ENCODE measurements at regions not wholly inside any gene's neighbourhood (a gene's known extent, or its start where the extent isn't known, plus 50 kb on each side); places are given as distances from the start of the nearest gene placed in this dataset.

- TF ChIP-seq CTCF (IDR thresholded peaks at IDR 0.05; ENCODE audit: low read depth, low read length), result no peak
- no peak for DNase-seq (ENCODE audit: extremely low read depth, low read depth)
These were observed 111.5 kb downstream of the HFE start for GRCh38 chr6:26198722-26199056.

- DNase-seq (ENCODE audit: extremely low read depth, low read depth), result peak; percentile 93
These were observed 112.0 kb downstream of the HFE start for GRCh38 chr6:26199057-26199772.

GRCh38 chr6:26199773-26200764 lies 112.8 kb downstream of the HFE start:
- TF ChIP-seq CTCF (IDR thresholded peaks at IDR 0.05; ENCODE audit: low read depth, low read length), result no peak
- no peak for DNase-seq (ENCODE audit: extremely low read depth, low read depth)

More at GRCh38 chr6:26199057-26199772, 112.0 kb downstream of the HFE start:
- no peak for TF ChIP-seq CTCF (IDR thresholded peaks at IDR 0.05; ENCODE audit: low read depth, low read length)

GRCh38 chr6:26200918-26201721 lies 113.9 kb downstream of the HFE start:
- no peak for TF ChIP-seq CTCF (IDR thresholded peaks at IDR 0.05; ENCODE audit: low read depth, low read length)
- DNase-seq (ENCODE audit: extremely low read depth, low read depth), result no peak

- DNase-seq (ENCODE audit: extremely low read depth, low read depth), result no peak
- no peak for TF ChIP-seq CTCF (IDR thresholded peaks at IDR 0.05; ENCODE audit: low read depth, low read length)
These were observed 115.0 kb downstream of the HFE start for GRCh38 chr6:26202201-26202611.

- no peak for DNase-seq (ENCODE audit: extremely low read depth, low read depth)
- no peak for TF ChIP-seq CTCF (IDR thresholded peaks at IDR 0.05; ENCODE audit: low read depth, low read length)
These were observed 115.8 kb downstream of the HFE start for GRCh38 chr6:26202811-26203583.
